Fibroblast of peridontal ligament (primary cell): ENCODE measurements at regions not wholly inside any gene's neighbourhood (a gene's known extent, or its start where the extent isn't known, plus 50 kb on each side); places are given as distances from the start of the nearest gene placed in this dataset.
A peak's percentile ranks its signal among the peaks of the same experiment; 100 is the strongest.
"Not testable (repeated sequence)": the region's sequence is repeated elsewhere in the genome, so short reads cannot be mapped to it uniquely, and the experiment has no call there.

Experiments
- DNase-seq: peaks from one replicate; pipeline ENCODE4 v3.0.0-alpha.2; 2010; ENCODE audit errors: extremely low read depth

DNA sequence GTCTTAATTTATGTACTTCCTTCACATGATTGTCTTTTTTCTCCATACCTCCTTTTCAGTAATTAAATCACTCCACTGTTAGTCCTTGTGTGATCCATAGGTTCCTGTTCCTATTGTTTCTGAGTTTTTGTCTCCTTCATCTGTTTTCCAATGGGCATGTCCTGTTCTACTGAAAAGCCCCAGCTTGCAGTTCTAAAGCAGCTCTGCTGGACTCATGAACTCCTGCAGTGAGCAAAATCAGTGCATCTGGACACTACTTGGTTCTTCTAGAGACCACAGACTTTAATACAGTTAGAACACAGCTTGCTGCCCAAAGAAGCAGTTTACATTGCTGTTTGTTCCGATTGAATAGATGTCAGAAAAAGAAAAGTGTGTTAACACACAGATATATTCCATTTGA lies 593.3 kb upstream of the HS3ST5 start:
- no peak for DNase-seq

DNA sequence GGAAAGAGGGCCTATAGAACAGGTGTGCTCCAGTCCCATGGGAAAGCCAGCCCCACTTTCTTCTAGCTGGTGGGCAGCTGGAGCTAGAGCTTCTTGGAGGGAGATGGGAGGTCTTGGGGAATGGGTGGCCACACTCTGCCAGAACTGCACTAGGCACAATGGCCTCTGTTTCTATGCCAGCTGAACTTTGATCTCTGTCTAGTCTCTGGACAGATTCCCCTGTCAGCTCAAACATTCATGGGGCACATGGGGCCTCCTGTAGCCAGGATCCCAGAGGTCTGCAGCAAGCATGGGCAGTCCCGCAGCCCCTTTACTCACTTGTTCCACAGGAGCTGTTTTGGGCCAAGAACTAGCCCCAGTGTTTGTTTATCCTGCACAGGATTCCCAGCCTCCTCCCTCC lies 591.3 kb upstream of the HS3ST5 start:
- DNase-seq, result no peak

DNA sequence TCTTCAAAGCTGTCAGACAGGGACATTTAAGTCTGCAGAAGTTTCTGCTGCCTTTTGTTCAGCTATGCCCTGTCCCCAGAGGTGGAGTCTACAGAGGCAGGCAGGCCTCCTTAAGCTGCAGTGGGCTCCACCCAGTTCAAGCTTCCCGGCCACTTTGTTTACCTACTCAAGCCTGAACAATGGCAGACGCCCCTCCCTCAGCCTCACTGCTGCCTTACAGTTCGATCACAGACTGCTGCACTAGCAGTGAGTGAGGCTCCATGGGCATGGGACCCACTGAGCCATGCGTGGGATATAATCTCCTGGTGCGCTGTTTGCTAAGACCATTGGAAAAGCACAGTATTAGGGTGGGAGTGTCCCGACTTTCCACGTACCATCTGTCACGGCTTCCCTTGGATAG lies 585.9 kb upstream of the HS3ST5 start:
- not testable (repeated sequence) for DNase-seq

DNA sequence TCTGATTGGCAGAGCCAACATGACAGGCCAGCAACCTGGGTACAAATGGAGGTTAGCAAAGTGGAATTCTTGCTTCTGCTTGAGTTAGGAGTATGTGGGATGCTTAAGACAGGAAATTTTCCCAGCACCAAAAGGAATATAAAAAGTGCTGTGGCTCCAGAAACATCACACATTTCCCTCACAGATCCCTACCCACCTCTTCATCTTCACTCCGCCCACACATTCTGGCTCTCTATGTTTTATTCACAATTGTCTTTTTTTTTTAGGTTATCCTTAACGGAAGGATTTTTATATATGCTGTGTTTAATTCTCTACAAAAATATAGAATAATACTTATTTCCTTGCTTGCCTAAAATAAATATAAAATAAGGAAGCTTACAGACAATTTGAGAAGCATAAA lies 563.3 kb upstream of the HS3ST5 start:
- no peak for DNase-seq

DNA sequence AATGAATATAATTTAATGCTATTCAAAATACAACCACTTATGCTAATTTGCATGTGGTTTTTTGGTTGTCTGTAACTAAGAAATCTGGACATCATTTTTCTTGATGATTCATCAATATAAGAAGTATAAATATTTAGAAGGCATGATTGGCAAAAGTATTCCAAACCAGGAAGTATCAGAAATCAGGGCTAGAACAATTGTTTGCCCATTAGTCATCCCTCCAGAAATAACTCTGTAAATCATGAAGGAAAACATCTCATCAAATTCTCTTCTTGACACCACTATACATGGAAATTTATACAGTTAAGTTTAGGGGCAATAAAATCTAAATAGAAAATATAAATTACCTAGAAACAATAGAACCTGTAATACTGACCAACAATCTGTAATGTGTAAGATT lies 554.7 kb upstream of the HS3ST5 start:
- peak; percentile 4 for DNase-seq

DNA sequence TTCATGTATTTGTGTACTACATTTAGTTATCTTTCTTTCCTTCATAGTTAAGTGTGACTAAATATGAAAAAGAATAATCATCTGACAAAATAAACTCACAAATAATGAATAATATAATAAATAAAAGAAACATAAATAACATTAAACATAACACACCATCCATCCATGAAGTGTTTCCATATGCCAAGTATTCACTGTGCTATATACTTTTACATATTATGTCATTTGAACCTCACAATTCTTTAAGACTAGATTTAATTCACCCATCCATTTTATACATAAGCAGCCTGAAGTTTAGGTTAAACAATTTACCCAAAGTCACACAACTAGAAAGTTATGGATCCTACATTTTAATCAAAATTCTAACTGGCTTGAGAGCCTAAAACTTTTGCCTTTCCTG lies 549.4 kb upstream of the HS3ST5 start:
- DNase-seq, result no peak

DNA sequence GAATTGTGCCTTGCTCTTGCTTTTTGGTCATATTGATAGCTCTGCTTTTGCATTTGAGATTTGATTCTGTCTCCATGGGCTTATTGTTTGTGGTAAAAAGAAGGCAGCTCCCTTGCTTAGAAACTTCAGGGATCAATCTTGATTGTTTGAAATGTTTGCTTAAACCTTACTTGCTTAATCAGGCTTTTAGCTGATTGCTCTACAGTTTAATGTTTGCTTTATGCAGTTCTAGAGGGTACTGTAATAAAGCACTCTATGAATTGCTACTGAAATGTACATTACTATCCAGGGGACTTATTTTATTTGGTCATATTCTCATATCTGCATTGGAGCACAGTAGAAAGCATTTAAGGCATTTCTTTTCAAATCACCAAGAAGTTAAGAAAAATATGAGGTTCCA lies 545.4 kb upstream of the HS3ST5 start:
- DNase-seq, result no peak

DNA sequence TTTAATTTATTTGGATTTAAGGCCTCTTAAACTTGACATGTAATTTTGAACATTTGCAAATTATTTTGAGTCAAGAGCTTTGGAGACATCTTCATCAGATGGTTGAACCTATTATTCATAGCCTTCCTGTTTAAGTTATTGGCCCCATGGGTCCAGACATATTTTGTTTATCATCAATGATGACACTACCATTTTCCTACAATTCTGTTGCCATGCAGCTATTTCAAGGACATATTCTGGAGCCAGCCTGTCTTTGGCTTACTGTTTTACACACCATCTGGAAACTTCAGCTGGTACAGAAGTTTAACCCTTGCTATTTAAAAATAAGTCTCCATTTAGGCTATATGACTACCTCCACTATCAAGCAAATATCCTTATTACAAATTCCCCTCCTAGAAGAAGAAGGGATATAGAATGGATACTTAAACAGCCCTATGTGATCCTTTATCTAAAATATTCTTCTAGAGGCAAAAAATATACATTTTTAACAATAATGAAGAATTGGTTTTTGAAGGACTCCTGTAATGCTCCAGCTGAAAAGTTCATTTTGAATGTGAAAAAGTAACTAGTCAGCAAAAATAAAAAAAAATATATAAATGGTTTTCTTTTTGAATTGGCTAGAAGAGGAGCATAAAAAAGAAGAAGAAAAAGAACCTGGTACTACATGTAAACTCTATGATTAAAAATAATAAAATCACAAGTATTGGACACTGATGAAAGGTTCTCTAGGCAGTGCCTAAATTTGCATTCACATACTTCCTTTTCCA lies 544.0 kb upstream of the HS3ST5 start:
- no peak for DNase-seq

DNA sequence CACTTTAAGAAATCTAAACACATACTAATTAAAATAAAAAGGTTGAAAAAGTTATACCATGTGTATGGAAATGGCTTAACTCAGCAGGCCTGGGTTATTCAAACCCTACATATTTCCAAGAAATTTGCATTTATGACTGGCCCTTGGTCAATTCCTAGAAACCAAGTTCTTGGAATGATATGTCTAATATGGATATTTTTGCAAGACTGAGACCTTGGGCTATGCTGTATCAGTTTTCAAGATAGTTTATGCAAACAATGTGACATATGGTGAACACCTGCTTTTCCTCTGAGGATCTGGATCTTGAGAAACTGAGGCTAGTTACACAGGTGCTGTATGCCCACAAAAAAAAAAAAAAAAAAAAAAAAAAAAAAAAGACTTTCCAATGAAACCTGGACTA lies 536.9 kb upstream of the HS3ST5 start:
- no peak for DNase-seq

DNA sequence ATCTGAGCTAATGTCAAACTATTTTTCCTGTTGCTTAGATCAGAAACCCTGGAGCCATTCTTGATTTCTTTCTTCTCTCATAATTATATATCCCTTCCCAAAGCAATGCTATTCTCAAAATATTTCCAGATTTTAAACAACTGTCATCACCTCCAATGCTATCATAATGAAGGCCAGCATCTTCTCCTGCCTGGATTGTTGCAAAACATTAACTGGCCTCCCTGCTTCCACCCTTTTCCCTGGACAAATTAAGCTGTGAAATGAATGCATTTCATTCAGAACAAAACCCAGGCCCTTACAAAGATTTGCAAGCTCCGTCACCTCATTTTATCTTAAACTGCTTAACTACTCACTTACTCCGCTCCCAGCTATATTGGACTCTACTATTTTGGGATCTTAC lies 535.3 kb upstream of the HS3ST5 start:
- no peak for DNase-seq

DNA sequence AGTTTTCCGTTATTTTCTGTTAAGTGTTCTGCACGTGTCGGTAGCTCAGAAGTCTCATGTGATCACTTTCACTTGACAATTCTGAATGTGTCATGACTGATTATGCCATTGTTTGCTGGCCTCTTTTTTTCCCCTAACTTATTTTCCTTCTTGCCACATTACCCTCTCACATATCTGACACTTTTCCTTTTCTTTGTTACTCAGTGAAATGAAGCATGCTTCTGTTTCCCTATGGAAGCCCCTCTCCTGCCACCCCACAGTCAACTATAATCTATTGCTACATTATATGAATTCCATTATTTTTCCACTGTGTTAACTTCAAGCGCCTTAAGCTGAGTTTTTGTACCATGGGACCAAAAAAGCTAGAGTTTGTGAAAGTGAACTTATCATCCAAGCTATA lies 531.6 kb upstream of the HS3ST5 start:
- no peak for DNase-seq

DNA sequence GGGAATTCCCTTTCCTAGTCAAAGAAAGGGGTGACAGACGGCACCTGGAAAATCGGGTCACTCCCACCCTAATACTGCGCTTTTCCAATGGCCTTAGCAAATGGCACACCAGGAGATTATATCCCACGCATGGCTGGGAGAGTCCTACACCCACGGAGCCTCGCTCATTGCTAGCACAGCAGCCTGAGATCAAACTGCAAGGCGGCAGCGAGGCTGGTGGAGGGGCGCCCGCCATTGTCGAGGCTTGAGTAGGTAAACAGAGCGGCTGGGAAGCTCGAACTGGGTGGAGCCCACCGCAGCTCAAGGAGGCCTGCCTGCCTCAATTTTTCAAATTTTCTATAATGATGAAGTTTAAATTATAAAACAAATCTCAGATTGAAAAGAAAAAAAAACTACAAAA lies 522.7 kb upstream of the HS3ST5 start:
- DNase-seq, result not testable (repeated sequence)

DNA sequence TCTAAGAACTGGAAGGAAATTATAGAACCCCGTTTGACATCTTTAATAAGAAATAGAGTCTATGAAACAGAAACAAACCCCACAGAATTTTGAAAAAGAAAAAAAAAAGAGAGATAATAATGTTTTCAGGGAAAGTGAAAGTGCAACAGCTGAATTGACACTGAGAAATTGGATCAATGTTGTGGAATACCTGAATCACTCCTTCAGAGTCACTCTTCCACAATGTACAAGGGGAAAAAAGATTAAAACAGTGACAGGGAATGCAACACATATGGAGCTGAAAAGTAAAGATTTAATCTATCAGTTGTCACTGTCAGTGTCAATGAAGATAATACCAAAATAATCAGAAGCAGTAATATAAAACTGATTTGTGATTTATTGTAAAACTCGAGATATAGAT lies 520.8 kb upstream of the HS3ST5 start:
- no peak for DNase-seq

DNA sequence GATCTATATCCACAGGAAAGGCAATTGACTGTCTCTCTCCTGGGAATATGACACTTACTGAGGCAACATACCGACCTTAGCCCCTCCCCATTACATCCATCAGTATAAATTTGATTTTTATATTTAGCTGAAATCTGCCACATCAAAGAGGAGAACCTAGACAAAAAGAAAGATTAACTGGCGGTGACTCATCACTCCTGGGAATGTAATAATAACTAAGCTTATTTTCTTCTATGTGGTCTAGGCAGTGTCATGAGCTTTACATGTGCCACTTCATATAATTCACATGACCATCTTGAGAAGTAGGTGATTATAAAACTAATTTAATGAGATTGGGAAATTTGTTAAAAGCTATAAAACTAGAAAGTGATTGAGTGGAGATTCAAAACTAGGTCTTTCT lies 520.0 kb upstream of the HS3ST5 start:
- DNase-seq, result no peak

DNA sequence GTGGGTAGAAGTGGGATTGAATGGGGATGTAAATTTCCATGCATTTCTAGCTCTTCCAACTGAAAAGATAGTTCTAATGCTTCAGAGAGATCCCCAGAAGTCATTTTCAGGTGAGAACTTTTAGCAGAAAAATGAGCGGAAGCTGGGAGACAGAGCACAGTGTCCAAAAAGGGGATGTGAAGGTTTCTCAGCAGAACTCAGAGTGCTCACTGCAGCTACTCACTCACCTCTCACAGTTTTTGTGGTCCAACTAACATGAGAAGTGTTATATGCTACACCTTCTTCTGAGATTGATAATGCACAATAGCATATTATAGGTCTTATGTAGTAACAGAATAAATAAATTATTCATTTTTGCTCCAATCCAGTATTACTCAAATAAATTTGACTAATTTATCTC lies 519.2 kb upstream of the HS3ST5 start:
- DNase-seq, result no peak

DNA sequence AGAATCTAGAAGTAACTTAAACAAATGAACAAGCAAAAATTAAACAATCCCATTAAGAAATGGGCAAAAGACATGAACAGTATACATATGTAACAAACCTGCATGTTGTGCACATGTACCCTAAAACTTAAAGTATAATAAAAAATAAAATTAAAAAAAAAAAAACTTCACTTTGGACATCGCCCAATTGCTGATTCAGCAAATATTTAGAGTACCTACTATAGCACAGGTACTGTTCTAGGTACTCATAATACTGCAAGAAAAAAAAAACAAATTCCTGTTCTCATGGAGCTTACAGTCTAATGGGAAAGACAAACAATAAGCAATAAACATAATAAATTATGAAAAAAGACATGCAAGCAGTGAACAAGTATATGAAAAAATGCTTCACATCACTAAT lies 501.5 kb upstream of the HS3ST5 start:
- no peak for DNase-seq

DNA sequence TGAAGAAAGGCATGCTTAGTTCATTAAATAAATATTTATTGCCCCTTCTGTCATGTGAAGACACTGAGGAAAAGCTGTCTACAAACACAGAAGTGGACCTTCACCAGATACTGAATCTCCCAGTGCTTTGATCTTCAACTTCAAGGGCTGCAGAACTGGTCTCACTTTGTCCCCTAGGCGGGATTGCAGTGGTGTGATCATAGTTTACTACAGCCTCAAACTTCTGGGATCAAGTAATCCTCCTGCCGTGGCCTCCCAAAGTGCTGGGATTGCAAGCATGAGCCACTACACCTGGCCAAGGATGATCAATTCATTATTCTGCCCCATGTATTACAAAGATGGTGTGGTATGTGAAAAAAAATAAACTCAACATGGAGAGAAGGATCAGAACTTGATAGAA lies 496.2 kb upstream of the HS3ST5 start:
- DNase-seq, result no peak

DNA sequence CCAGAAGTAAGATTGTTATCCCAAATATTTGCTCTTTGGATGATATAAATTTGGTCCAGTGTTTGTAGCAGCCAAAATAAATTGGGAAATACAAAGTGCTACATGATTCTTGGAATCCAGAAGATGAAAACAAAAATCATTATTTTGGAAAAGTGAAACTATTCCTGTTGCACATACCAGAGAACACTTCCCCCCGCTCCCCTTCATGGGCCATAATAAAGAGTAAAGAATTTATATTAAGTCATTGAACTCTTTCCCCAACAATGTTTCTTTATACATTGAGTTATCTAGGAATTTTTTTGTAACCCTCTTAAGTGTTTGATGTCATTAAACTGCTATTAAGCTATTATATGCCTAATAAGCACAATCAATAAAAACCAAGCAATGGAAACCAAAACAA lies 490.4 kb upstream of the HS3ST5 start:
- no peak for DNase-seq

DNA sequence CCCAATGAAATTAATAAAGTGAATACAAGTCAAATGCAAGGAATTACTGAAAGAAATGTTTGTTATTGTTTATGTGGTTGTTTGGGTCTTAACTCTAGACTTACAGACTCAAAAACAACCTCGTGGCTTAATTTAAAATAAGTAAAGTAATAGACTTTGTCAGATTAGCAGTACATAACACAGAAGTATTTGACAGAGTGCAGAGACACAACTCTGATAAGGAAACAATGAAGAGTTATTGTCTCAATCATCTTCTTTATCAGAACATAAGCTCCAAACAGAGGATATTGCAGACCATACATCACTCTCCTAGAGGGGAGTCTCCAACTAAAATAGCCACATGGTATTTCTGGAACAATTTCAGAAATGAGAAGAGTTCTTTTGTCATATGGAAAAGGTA lies 487.7 kb upstream of the HS3ST5 start:
- DNase-seq, result no peak

DNA sequence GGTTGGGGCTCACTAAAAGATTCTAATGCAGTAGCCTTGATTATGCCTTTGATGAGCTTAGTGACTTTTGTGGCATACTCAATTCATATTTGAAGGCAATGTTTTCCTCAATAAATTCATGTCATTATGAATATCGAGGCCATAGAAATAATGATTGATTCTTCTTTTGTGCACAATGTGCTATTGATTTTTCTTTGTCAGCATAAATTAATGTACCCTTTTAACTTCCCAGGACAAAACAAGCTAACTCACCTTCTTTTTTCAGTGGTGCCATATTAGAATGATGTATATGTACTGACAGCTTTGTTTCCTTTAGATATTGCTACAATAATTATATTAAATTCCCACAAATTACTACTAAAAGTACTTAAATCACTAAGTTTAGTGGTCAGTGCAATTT lies 484.3 kb upstream of the HS3ST5 start:
- no peak for DNase-seq

DNA sequence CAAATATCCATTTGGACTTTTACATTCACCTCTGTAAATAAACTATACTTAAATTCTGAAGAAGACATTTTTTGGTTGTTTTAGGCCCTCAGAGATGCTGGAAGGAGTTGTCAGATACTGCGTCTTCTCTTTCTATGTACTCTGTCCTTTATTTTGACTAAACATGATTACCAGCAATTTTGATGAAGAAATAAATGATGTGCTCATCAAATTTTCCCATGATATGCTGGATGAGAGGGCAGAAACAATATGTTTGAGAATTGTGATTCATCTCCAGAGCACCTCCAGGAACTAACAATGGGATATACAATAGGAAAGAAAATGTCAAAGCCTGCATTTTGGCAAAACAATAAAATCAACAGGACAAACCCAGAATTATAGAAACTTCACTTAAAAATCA lies 481.6 kb upstream of the HS3ST5 start:
- DNase-seq, result no peak

DNA sequence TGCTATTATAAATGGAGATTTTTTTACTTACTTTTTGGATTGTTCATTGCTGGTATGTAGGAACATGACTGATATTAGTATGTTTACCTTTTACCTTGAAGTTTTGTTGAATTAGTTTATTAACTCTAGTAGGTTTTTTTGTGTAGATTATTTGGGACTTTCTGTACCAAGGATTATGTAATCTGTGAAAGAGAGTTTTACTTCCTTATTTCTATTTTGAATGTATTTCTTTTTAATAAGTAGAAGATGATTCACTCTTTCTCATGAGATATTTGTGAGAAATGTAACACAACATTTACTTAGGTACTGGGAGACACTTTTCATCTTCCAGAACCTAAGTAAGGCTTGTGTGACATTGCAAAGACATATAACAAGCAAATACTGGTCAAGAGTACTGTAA lies 473.9 kb upstream of the HS3ST5 start:
- no peak for DNase-seq

DNA sequence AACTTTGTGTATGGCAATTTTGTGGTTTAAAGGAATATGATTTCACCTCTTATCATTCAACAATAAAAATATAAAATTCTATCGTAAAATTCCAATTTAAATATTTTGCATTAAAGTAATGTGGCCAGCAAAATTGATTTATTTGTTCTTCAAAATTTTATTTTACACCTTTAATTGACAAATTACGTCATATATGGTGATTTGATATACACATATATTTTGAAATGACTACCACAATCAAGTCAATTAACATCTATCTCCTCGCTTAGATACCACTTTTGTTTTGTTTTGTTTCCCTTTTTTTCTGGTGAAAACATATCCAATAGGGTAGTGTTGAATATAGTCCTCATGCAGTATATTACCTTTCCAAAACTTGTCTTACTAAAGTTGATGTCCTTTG lies 467.6 kb upstream of the HS3ST5 start:
- no peak for DNase-seq

DNA sequence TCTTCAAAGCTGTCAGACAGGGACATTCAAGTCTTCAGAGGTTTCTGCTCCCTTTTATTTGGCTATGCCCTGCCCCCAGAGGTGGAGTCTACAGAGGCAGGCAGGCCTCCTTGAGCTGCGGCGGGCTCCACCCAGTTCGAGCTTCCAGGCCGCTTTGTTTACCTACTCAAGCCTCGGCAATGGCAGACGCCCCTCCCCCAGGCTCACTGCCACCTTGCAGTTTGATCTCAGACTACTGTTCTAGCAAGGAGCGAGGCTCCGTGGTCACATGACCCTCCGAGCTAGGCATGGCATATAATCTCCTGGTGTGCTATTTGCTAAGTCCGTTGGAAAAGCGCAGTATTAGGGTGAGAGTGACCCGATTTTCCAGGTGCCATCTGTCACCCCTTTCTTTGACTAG lies 462.6 kb upstream of the HS3ST5 start:
- DNase-seq, result not testable (repeated sequence)
